Testis (tissue), 2 donors: ENCODE measurements at regions not wholly inside any gene's neighbourhood (a gene's known extent, or its start where the extent isn't known, plus 50 kb on each side); places are given as distances from the start of the nearest gene placed in this dataset.

Source experiments
- POLR2A ChIP-seq: fragments of 450-650 bp; IDR thresholded peaks from one replicate; pipeline ENCODE4 v1.6.1; 2017; ENCODE audit warnings: antibody characterized with exemption, mild to moderate bottlenecking, moderate library complexity
- TF ChIP-seq, protein P1 (sequence below), 3 experiments: fragments of 450-650 bp in 2 of 3; fragments of 200-600 bp in 1 of 3; sonication (generic) in 1 of 3; IDR thresholded peaks; one replicate each; pipeline ENCODE4 v1.5.1; 2016 to 2019; ENCODE audit warnings: antibody characterized with exemption in 3 of 3, mild to moderate bottlenecking in 2 of 3, moderate library complexity in 1 of 3

DNA sequence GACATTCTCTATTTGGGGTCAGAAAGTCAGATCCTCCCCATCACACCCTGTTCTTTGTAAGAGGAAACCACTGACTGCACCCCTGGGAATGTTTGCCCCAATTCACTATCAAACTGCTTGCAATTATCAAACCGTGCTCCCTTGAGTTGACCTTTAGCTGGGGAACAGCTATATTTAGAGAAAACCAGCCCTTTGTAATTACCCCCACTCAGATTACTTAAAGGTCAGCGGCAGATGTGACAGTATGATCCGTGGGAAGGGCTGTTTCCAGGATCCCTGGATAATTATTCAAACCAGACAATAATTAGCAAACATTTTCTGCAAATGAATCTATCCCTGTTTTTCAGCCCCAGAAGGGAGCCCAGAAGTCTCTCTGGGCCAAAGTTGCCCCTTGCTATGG lies 242.7 kb downstream of the RRAGC start:
- TF ChIP-seq, protein P1, sequence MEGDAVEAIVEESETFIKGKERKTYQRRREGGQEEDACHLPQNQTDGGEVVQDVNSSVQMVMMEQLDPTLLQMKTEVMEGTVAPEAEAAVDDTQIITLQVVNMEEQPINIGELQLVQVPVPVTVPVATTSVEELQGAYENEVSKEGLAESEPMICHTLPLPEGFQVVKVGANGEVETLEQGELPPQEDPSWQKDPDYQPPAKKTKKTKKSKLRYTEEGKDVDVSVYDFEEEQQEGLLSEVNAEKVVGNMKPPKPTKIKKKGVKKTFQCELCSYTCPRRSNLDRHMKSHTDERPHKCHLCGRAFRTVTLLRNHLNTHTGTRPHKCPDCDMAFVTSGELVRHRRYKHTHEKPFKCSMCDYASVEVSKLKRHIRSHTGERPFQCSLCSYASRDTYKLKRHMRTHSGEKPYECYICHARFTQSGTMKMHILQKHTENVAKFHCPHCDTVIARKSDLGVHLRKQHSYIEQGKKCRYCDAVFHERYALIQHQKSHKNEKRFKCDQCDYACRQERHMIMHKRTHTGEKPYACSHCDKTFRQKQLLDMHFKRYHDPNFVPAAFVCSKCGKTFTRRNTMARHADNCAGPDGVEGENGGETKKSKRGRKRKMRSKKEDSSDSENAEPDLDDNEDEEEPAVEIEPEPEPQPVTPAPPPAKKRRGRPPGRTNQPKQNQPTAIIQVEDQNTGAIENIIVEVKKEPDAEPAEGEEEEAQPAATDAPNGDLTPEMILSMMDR (IDR thresholded peaks at IDR 0.05) = no peak
- TF ChIP-seq POLR2A = no peak
